ENCODE measurements at regions not wholly inside any gene's neighbourhood (a gene's known extent, or its start where the extent isn't known, plus 50 kb on each side); places are given as distances from the start of the nearest gene placed in this dataset.
"Not testable (repeated sequence)": the region's sequence is repeated elsewhere in the genome, so short reads cannot be mapped to it uniquely, and the experiment has no call there.

DNA sequence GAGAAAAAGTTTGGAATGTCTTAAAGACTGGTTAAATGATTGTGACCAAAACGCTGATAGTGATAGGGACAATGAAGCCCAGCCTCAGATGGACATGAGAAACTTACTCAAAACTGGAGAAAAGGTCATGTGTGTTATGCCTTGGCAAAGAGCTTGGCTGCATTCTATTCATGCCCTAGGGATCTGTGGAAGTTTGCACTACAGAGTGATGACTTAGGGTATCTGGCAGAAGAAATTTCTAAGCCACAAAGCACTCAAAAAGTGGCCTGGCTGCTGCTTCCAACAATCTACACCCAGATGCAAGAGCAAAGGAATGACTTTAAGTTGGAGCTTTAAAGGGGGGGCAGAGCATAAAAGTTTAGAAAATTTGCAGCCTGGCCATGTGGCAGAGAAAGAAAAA is 521.3 kb downstream of the UQCRFS1 start:
- no peak for DNase-seq (ENCODE audit: low read depth)
- H3K4me3 ChIP-seq (ENCODE audit: low read depth, low read length): no peak overlapping the region
- TF ChIP-seq MYC (IDR thresholded peaks at IDR 0.05; ENCODE audit: low read depth, low read length) (no peak), POLR2A (IDR thresholded peaks at IDR 0.05; ENCODE audit: extremely low read depth, insufficient read length) (no peak)
- TF ChIP-seq, protein P1, sequence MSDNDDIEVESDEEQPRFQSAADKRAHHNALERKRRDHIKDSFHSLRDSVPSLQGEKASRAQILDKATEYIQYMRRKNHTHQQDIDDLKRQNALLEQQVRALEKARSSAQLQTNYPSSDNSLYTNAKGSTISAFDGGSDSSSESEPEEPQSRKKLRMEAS (IDR thresholded peaks at IDR 0.05; ENCODE audit: low read depth, low read length): no peak
- TF ChIP-seq, protein P2, sequence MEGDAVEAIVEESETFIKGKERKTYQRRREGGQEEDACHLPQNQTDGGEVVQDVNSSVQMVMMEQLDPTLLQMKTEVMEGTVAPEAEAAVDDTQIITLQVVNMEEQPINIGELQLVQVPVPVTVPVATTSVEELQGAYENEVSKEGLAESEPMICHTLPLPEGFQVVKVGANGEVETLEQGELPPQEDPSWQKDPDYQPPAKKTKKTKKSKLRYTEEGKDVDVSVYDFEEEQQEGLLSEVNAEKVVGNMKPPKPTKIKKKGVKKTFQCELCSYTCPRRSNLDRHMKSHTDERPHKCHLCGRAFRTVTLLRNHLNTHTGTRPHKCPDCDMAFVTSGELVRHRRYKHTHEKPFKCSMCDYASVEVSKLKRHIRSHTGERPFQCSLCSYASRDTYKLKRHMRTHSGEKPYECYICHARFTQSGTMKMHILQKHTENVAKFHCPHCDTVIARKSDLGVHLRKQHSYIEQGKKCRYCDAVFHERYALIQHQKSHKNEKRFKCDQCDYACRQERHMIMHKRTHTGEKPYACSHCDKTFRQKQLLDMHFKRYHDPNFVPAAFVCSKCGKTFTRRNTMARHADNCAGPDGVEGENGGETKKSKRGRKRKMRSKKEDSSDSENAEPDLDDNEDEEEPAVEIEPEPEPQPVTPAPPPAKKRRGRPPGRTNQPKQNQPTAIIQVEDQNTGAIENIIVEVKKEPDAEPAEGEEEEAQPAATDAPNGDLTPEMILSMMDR (IDR thresholded peaks at IDR 0.05; ENCODE audit: low read depth, low read length): no peak

DNA sequence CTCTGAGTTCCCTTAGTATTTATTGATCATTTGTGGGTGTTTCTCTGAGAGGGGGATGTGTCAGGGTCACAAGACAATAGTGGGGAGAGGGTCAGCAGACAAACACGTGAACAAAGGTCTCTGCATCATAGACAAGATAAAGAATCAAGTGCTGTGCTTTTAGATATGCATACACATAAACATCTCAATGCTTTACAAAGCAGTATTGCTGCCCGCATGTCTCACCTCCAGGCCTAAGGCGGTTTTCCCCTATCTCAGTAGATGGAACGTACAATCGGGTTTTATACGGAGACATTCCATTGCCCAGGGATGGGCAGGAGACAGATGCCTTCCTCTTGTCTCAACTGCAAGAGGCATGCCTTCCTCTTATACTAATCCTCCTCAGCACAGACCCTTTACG is 523.5 kb downstream of the UQCRFS1 start:
- not testable (repeated sequence) for DNase-seq (ENCODE audit: low read depth); H3K4me3 ChIP-seq (ENCODE audit: low read depth, low read length)

DNA sequence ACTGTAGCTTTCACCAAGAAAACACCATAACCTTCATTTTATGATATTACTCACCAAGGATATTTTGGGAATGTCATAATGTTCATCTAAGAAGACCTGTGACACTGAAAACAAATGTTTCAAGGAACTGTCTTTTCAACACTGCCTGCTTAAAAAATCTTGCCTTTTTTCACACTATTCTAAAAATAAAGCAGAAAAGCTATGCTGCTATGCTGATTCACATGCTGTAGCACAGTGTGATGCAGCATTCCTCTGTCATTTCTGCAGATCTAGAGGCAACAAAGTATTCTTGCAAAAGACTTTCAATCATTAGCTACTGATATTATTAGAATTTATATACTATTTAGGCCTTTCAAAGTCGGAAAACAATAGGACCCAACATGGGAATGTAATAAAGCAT is 525.7 kb downstream of the UQCRFS1 start:
- no peak for DNase-seq (ENCODE audit: low read depth)
- TF ChIP-seq, protein P2 (IDR thresholded peaks at IDR 0.05; ENCODE audit: low read depth, low read length): no peak
- TF ChIP-seq MYC (IDR thresholded peaks at IDR 0.05; ENCODE audit: low read depth, low read length): no peak
- no peak for TF ChIP-seq POLR2A (IDR thresholded peaks at IDR 0.05; ENCODE audit: extremely low read depth, insufficient read length)
- TF ChIP-seq, protein P1 (IDR thresholded peaks at IDR 0.05; ENCODE audit: low read depth, low read length): no peak
- H3K4me3 ChIP-seq (ENCODE audit: low read depth, low read length): no peak overlapping the region

DNA sequence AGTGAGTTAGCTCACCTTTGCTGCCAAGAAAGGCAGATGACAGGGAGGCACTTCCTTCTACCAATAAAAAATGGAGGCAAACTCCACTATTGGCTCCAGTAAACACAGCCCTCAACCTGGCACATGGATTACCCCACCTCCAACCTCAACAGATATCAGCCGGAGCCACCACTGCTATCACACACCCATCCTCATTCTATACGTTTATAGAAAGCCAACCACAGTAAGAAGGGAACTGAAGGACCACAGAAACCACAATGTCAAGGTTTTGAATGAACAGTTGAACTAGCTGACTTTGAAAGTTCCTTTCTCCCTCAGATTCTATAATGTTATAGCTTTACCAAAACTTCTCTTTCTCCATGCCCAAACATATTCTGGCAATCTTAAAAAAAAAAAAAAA is 526.2 kb downstream of the UQCRFS1 start:
- DNase-seq (ENCODE audit: low read depth): peak; percentile 62
- H3K4me3 ChIP-seq (ENCODE audit: low read depth, low read length): no peak overlapping the region
- TF ChIP-seq, protein P1 (IDR thresholded peaks at IDR 0.05; ENCODE audit: low read depth, low read length): peak; percentile 40; the same call in 1 of the 2 replicates
- TF ChIP-seq MYC (IDR thresholded peaks at IDR 0.05; ENCODE audit: low read depth, low read length): no peak

DNA sequence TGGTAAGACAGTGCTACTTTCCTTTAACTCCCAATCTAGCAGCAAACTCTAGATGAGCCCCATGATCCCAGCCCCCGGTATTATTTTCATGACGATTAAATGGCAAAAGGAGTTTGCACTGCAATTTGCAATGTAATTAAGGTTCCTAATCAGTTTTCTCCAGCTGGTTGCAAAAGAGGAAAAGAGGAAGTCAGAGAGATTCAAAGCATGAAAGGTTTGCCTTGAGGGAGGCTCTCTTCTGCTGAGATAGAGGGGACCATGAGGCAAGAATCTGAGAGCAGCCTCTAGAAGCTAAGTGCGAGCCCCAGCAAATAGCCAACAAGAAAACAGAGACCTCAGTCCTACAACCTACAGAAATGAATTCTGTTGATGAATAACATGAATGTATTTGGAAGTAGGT is 527.1 kb downstream of the UQCRFS1 start:
- TF ChIP-seq, protein P1 (IDR thresholded peaks at IDR 0.05; ENCODE audit: low read depth, low read length): no peak
- TF ChIP-seq MYC (IDR thresholded peaks at IDR 0.05; ENCODE audit: low read depth, low read length): no peak
- TF ChIP-seq POLR2A (IDR thresholded peaks at IDR 0.05; ENCODE audit: extremely low read depth, insufficient read length): no peak
- TF ChIP-seq, protein P2 (IDR thresholded peaks at IDR 0.05; ENCODE audit: low read depth, low read length): no peak
- H3K4me3 ChIP-seq (ENCODE audit: low read depth, low read length): no peak overlapping the region
- DNase-seq (ENCODE audit: low read depth): peak; percentile 5

DNA sequence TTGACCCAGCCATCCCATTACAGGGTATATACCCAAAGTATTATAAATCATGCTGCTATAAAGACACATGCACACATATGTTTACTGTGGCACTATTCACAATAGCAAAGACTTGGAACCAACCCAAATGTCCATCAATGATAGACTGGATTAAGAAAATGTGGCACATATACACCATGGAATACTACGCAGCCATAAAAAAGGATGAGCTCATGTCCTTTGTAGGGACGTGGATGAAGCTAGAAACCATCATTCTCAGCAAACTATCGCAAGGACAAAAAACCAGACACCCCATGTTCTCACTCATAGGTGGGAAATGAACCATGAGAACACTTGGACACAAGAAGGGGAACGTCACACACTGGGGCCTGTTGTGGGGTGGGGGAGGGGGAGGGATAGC is 527.9 kb downstream of the UQCRFS1 start:
- not testable (repeated sequence) for H3K4me3 ChIP-seq (ENCODE audit: low read depth, low read length); DNase-seq (ENCODE audit: low read depth)

DNA sequence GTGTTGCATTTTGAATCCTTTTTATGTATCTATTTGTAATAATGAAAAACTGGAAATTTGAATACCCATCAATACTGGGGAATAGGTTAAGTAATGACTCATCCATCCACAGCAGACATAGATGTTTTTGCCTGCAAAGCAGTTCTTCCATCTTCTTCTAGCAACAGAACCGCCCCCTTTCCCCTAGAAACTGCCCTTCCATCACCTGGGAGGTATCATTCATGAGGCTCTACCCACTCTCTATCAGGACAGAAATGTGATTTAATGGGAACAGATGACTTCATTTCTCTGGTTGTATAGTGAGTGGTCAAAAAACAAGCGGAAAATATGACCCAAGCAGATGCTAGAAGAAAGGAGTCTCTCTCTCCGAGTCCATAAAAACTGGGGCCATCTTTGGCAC is 532.8 kb downstream of the UQCRFS1 start:
- no peak for TF ChIP-seq POLR2A (IDR thresholded peaks at IDR 0.05; ENCODE audit: extremely low read depth, insufficient read length)
- no peak for TF ChIP-seq MYC (IDR thresholded peaks at IDR 0.05; ENCODE audit: low read depth, low read length)
- TF ChIP-seq, protein P2 (IDR thresholded peaks at IDR 0.05; ENCODE audit: low read depth, low read length): no peak
- TF ChIP-seq, protein P1 (IDR thresholded peaks at IDR 0.05; ENCODE audit: low read depth, low read length): no peak
- no peak overlapping the region for H3K4me3 ChIP-seq (ENCODE audit: low read depth, low read length)
- DNase-seq (ENCODE audit: low read depth): no peak
